IMR-90 (cell line): ENCODE measurements at regions not wholly inside any gene's neighbourhood (a gene's known extent, or its start where the extent isn't known, plus 50 kb on each side); places are given as distances from the start of the nearest gene placed in this dataset.

Experiments
- ATAC-seq: fragments of 200-7000 bp; cut with Tn5 transposase; 2 replicates; pipeline ENCODE4 v1.9.1; 2020; ENCODE audit warnings: low read depth, mild to moderate bottlenecking, moderate library complexity
- BruUV-seq: library from RNA; stranded (reverse); fragments of 400-500 nt; replicated peaks from 2 replicates; lab custom pipeline; 2021; lab: Mats Ljungman, UMichigan
- CTCF ChIA-PET: fragments of 300-600 bp; formaldehyde crosslinking; extraction: SDS; loops from one replicate; lab custom pipeline; 2021; ENCODE audit warnings: antibody characterized with exemption; lab: Yijun Ruan, JAX
- POLR2A ChIA-PET: fragments of 300-600 bp; sonication (Branson Sonifier 250); formaldehyde crosslinking; loops from one replicate; lab custom pipeline; 2022; ENCODE audit warnings: antibody characterized with exemption; ENCODE audit not compliant: unreplicated experiment; lab: Charles Lee
- DNase-seq: peaks from one replicate; pipeline ENCODE4 v3.0.0; 2013
- H2AFZ ChIP-seq: replicated peaks from 2 replicates; pipeline ENCODE3; 2013; ENCODE audit warnings: low read length, mild to moderate bottlenecking; ENCODE audit not compliant: poor library complexity
- H2AK5ac ChIP-seq: 2 replicates; pipeline ENCODE4 v1.6.1; 2013; ENCODE audit warnings: low read depth, low read length, inconsistent platforms
- H2AK9ac ChIP-seq: replicated peaks from 2 replicates; pipeline ENCODE3; 2013; ENCODE audit warnings: mild to moderate bottlenecking, low read depth, low read length, moderate library complexity; ENCODE audit not compliant: poor library complexity
- H2BK120ac ChIP-seq: 2 replicates; pipeline ENCODE4 v1.6.1; 2013; ENCODE audit warnings: low read depth, low read length, inconsistent platforms
- H2BK15ac ChIP-seq: 3 replicates; pipeline ENCODE4 v1.6.1; 2013; ENCODE audit warnings: low read depth, low read length, inconsistent platforms
- H2BK20ac ChIP-seq: 2 replicates; pipeline ENCODE4 v1.6.1; 2013; ENCODE audit warnings: low read depth, mild to moderate bottlenecking, inconsistent platforms, low read length, moderate library complexity
- H2BK5ac ChIP-seq: 2 replicates; pipeline ENCODE4 v1.6.1; 2013; ENCODE audit warnings: mild to moderate bottlenecking, low read depth, low read length, inconsistent platforms; ENCODE audit not compliant: poor library complexity, severe bottlenecking
- H3K14ac ChIP-seq: replicated peaks from 2 replicates; pipeline ENCODE4 v1.6.1; 2013; ENCODE audit warnings: low read depth, low read length, inconsistent platforms
- H3K18ac ChIP-seq: 2 replicates; pipeline ENCODE4 v1.6.1; 2013; ENCODE audit warnings: low read depth, low read length, control low read depth
- H3K23ac ChIP-seq: 2 replicates; pipeline ENCODE4 v1.6.1; 2013; ENCODE audit warnings: low read depth, low read length, inconsistent platforms
- H3K27ac ChIP-seq: 2 replicates; pipeline ENCODE4 v1.5.1; 2013; ENCODE audit warnings: mild to moderate bottlenecking, control low read depth, low read length; ENCODE audit not compliant: insufficient read depth
- H3K27me3 ChIP-seq: 2 replicates; pipeline ENCODE4 v1.6.1; 2013; ENCODE audit warnings: low read length; ENCODE audit not compliant: control insufficient read depth, insufficient read depth
- H3K36me3 ChIP-seq: 2 replicates; pipeline ENCODE4 v1.6.1; 2013; ENCODE audit warnings: low read length, mixed read lengths; ENCODE audit not compliant: control insufficient read depth, insufficient read depth
- H3K4ac ChIP-seq: 2 replicates; pipeline ENCODE4 v1.6.1; 2013; ENCODE audit warnings: low read depth, low read length, inconsistent platforms
- H3K4me1 ChIP-seq: 2 replicates; pipeline ENCODE4 v1.6.1; 2013; ENCODE audit warnings: low read length, mixed read lengths; ENCODE audit not compliant: control insufficient read depth, insufficient read depth
- H3K4me2 ChIP-seq: 2 replicates; pipeline ENCODE4 v1.6.1; 2013; ENCODE audit warnings: low read depth, mild to moderate bottlenecking, control low read depth, low read length, moderate library complexity
- H3K4me3 ChIP-seq: 2 replicates; pipeline ENCODE4 v1.5.1; 2013; ENCODE audit warnings: low read depth, mild to moderate bottlenecking, control low read depth, low read length, moderate library complexity; ENCODE audit not compliant: insufficient read depth
- H3K56ac ChIP-seq: 2 replicates; pipeline ENCODE4 v1.6.1; 2013; ENCODE audit warnings: low read length, inconsistent platforms; ENCODE audit not compliant: insufficient read depth; ENCODE audit errors: extremely low read depth
- H3K79me1 ChIP-seq, 2 experiments: 2 replicates each; pipeline ENCODE4 v1.6.1; 2013; ENCODE audit warnings: low read length in 2 of 2, inconsistent platforms in 1 of 2, low read depth in 1 of 2
- H3K9ac ChIP-seq: 2 replicates; pipeline ENCODE4 v1.6.1; 2013; ENCODE audit warnings: low read depth, low read length, control low read depth
- H3K9me1 ChIP-seq: 2 replicates; pipeline ENCODE4 v1.6.1; 2013; ENCODE audit warnings: low read length, inconsistent platforms; ENCODE audit not compliant: insufficient read depth
- H3K9me3 ChIP-seq: 2 replicates; pipeline ENCODE4 v1.6.1; 2013; ENCODE audit warnings: low read length; ENCODE audit not compliant: control insufficient read depth, insufficient read depth
- H4K20me1 ChIP-seq: 2 replicates; pipeline ENCODE4 v1.6.1; 2013; ENCODE audit warnings: low read length, inconsistent platforms; ENCODE audit not compliant: insufficient read depth
- H4K5ac ChIP-seq: 2 replicates; pipeline ENCODE4 v1.6.1; 2013; ENCODE audit warnings: mild to moderate bottlenecking, low read depth, low read length, control low read depth
- H4K8ac ChIP-seq, 2 experiments: 2 replicates each; pipeline ENCODE4 v1.6.1; 2013; ENCODE audit warnings: low read depth in 2 of 2, low read length in 2 of 2, control low read depth in 1 of 2, inconsistent platforms in 1 of 2
- H4K91ac ChIP-seq: 2 replicates; pipeline ENCODE4 v1.6.1; 2013; ENCODE audit warnings: low read depth, low read length, inconsistent platforms; ENCODE audit not compliant: insufficient read depth
- CHD1 ChIP-seq: IDR thresholded peaks from 2 replicates; pipeline ENCODE4 v1.6.1; 2012; ENCODE audit warnings: low read depth, low read length, improper control_type of control experiment
- ELK1 ChIP-seq: fragments of 150-350 bp; IDR thresholded peaks from 2 replicates; pipeline ENCODE4 v1.6.1; 2016; ENCODE audit warnings: low read depth, mild to moderate bottlenecking, low read length, moderate library complexity, borderline replicate concordance
- FOS ChIP-seq: fragments of 150-350 bp; IDR thresholded peaks from 2 replicates; pipeline ENCODE4 v1.6.1; 2016; ENCODE audit warnings: low read depth, low read length
- NFE2L2 ChIP-seq: fragments of 150-350 bp; IDR thresholded peaks from 2 replicates; pipeline ENCODE4 v1.6.1; 2016; ENCODE audit warnings: low read depth, mild to moderate bottlenecking, low read length
- POLR2A ChIP-seq: IDR thresholded peaks from 2 replicates; pipeline ENCODE4 v1.6.1; 2012; ENCODE audit warnings: mild to moderate bottlenecking, low read depth, low read length
- RCOR1 ChIP-seq: IDR thresholded peaks from 2 replicates; pipeline ENCODE4 v1.6.1; 2012; ENCODE audit warnings: mild to moderate bottlenecking, low read length, improper control_type of control experiment; ENCODE audit not compliant: insufficient replicate concordance
- SMC3 ChIP-seq: fragments of 150-350 bp; IDR thresholded peaks from 2 replicates; pipeline ENCODE4 v1.6.1; 2016; ENCODE audit warnings: low read depth, mild to moderate bottlenecking, antibody characterized with exemption, low read length, moderate library complexity
- WGBS, 2 experiments: methylation state at CpG; one replicate each; pipeline versions ENCODE4 v1.1.5 to v1.1.7; 2013; ENCODE audit warnings: missing lambda C conversion rate in 2 of 2; ENCODE audit not compliant: insufficient read length in 1 of 2; ENCODE audit errors: extremely low coverage in 2 of 2; 5-methylcytosine and 5-hydroxymethylcytosine counted together
- dilution Hi-C: fragments of 300-500 bp; cut with HindIII; formaldehyde crosslinking; loops from one replicate; pipeline ENCODE4 v1.14.3; 2018; ENCODE audit warnings: low sequenced_read_pairs; ENCODE audit not compliant: unreplicated experiment
- in situ Hi-C: fragments of 300-500 bp; cut with MboI; formaldehyde crosslinking; loops from 3 replicates; pipeline ENCODE4 v1.14.3; 2019; ENCODE audit warnings: low sequenced_read_pairs, inconsistent platforms, mixed read lengths
- intact Hi-C: fragments of 100-400 bp; cut with micrococcal nuclease; formaldehyde crosslinking; loops from 2 replicates; pipeline ENCODE4 v1.10.0; 2022

- Histone ChIP-seq H4K8ac (no peak overlapping the region), H3K4ac (no peak overlapping the region), H3K4me2 (no peak overlapping the region), H3K36me3 (no peaks in the 10 kb centered on the region), H2BK15ac (no peak overlapping the region), H4K91ac (no peak overlapping the region), H2AK5ac (no peak overlapping the region), H2BK5ac (no peak overlapping the region), H2AK9ac (no peak overlapping the region), H3K9me1 (no peaks in the 10 kb centered on the region), H2AFZ (no peak overlapping the region), H3K27ac (no peak overlapping the region), H3K9me3 (peaks cover 13% of the 10 kb centered on the region), H3K4me1 (no peaks in the 10 kb centered on the region), H2BK20ac (no peak overlapping the region), H3K18ac (no peak overlapping the region), H3K14ac (no peak overlapping the region), H4K20me1 (no peaks in the 10 kb centered on the region), H2BK120ac (no peak overlapping the region), H3K4me3 (no peak overlapping the region), H3K23ac (no peak overlapping the region), H4K5ac (no peak overlapping the region), H3K79me1 (no peaks in the 10 kb centered on the region), H3K27me3 (no peaks in the 10 kb centered on the region), H3K9ac (no peak overlapping the region), H3K56ac (no peak overlapping the region)
- TF ChIP-seq SMC3 (no peak), RCOR1 (no peak), POLR2A (no peak), NFE2L2 (no peak), FOS (no peak), CHD1 (no peak), ELK1 (no peak)
- dilution Hi-C loops: no loop called here
- POLR2A ChIA-PET: no interaction called here
- DNase-seq (no peak), ATAC-seq (no peak)
- no CpG with 5 or more reads among the region's 1 CpG for WGBS, 2 experiments
- CTCF ChIA-PET: no interaction called here
- BruUV-seq: no TSS peak
- intact Hi-C loops: no loop called here
- in situ Hi-C loops: no loop called here
Observed at GRCh38 chr12:73321319-73321718, 1049.1 kb downstream of the TRHDE start.
